H1 (cell line): ENCODE measurements at regions not wholly inside any gene's neighbourhood (a gene's known extent, or its start where the extent isn't known, plus 50 kb on each side); places are given as distances from the start of the nearest gene placed in this dataset.

Experiments used
- CTCF ChIA-PET: fragments of 300-600 bp; sonication (Branson Sonifier 250); formaldehyde crosslinking; loops from one replicate; lab custom pipeline; 2021; ENCODE audit not compliant: partially characterized antibody; lab: Charles Lee
- POLR2A ChIA-PET: fragments of 300-600 bp; sonication (Branson Sonifier 250); formaldehyde crosslinking; loops from one replicate; lab custom pipeline; 2021; ENCODE audit warnings: inconsistent platforms; ENCODE audit not compliant: partially characterized antibody; lab: Charles Lee
- DNase-seq, 2 experiments: peaks; one replicate each; pipeline versions ENCODE4 v3.0.0 to v3.0.0-alpha.2; 2010 to 2022; ENCODE audit warnings: low spot score in 2 of 2, low read depth in 1 of 2, mixed read lengths in 1 of 2
- FAIRE-seq: peaks from 2 replicates; lab custom pipeline; 2011; peaks lifted over from hg19 to GRCh38; lab: Jason Lieb, UNC
- H2AFZ ChIP-seq: 2 replicates; pipeline ENCODE4 v1.8.1; 2012; ENCODE audit warnings: low read length, inconsistent platforms
- H2AK5ac ChIP-seq: 2 replicates; pipeline ENCODE4 v1.6.1; 2013; ENCODE audit warnings: low read depth, low read length
- H2BK120ac ChIP-seq: replicated peaks from 2 replicates; pipeline ENCODE3; 2013; ENCODE audit warnings: low read depth, low read length, inconsistent platforms
- H2BK12ac ChIP-seq: 2 replicates; pipeline ENCODE4 v1.6.1; 2013; ENCODE audit warnings: low read depth, low read length
- H2BK15ac ChIP-seq: 2 replicates; pipeline ENCODE4 v1.6.1; 2013; ENCODE audit warnings: low read length
- H2BK20ac ChIP-seq: 2 replicates; pipeline ENCODE4 v1.6.1; 2013; ENCODE audit warnings: low read length
- H2BK5ac ChIP-seq: 2 replicates; pipeline ENCODE4 v1.6.1; 2013; ENCODE audit warnings: low read depth, low read length
- H3K14ac ChIP-seq: 2 replicates; pipeline ENCODE4 v1.6.1; 2013; ENCODE audit warnings: inconsistent platforms; ENCODE audit not compliant: insufficient read length
- H3K18ac ChIP-seq: 2 replicates; pipeline ENCODE4 v1.6.1; 2013; ENCODE audit warnings: low read length; ENCODE audit errors: extremely low read depth
- H3K23ac ChIP-seq: 2 replicates; pipeline ENCODE4 v1.6.1; 2013; ENCODE audit warnings: inconsistent platforms; ENCODE audit not compliant: insufficient read length
- H3K23me2 ChIP-seq: 2 replicates; pipeline ENCODE4 v1.6.1; 2013; ENCODE audit warnings: low read depth, low read length
- H3K27ac ChIP-seq: 2 replicates; pipeline ENCODE4 v1.6.1; 2011; ENCODE audit warnings: low read depth, low read length, inconsistent platforms
- H3K27me3 ChIP-seq, 4 experiments: replicated peaks in 1 of 4; 1 replicate in 1 of 4; 2 replicates in 3 of 4; pipeline versions ENCODE4 v1.6.1 to v1.8.1; 2011 to 2013; ENCODE audit warnings: low read length in 3 of 4, mild to moderate bottlenecking in 3 of 4, inconsistent platforms in 2 of 4, mixed read lengths in 2 of 4, moderate library complexity in 1 of 4; ENCODE audit not compliant: control insufficient read depth in 3 of 4, insufficient read depth in 3 of 4; ENCODE audit errors: extremely low read depth in 1 of 4
- H3K36me3 ChIP-seq, 4 experiments: 2 replicates each; pipeline versions ENCODE4 v1.6.1 to v1.8.1; 2011 to 2013; ENCODE audit warnings: mild to moderate bottlenecking in 4 of 4, low read length in 3 of 4, moderate library complexity in 2 of 4, control low read depth in 1 of 4, inconsistent platforms in 1 of 4; ENCODE audit not compliant: insufficient read depth in 4 of 4, control insufficient read depth in 2 of 4
- H3K4ac ChIP-seq: replicated peaks from 2 replicates; pipeline ENCODE3; 2013; ENCODE audit warnings: low read length, low read depth, mixed read lengths, inconsistent platforms; ENCODE audit not compliant: insufficient read length
- H3K4me1 ChIP-seq, 4 experiments: replicated peaks in 1 of 4; 1 replicate in 1 of 4; 2 replicates in 3 of 4; pipeline versions ENCODE4 v1.6.1 to v1.8.1; 2011 to 2013; ENCODE audit warnings: low read length in 3 of 4, inconsistent platforms in 2 of 4, mixed read lengths in 1 of 4; ENCODE audit not compliant: insufficient read depth in 4 of 4, control insufficient read depth in 3 of 4
- H3K4me2 ChIP-seq, 2 experiments: 2 replicates each; pipeline versions ENCODE4 v1.6.1 to v1.8.1; 2011 to 2013; ENCODE audit warnings: low read depth in 2 of 2, low read length in 2 of 2, control low read depth in 1 of 2, inconsistent platforms in 1 of 2, mild to moderate bottlenecking in 1 of 2; ENCODE audit not compliant: insufficient read depth in 1 of 2
- H3K4me3 ChIP-seq, 4 experiments: fragments of 200-600, 300-600 bp in 1 of 4; sonication (generic), shearing (Covaris generic), sonication (Bioruptor Twin) in 1 of 4; 2 replicates each; pipeline versions ENCODE4 v1.5.1 to v1.8.1; 2011 to 2016; ENCODE audit warnings: low read length in 4 of 4, low read depth in 3 of 4, control low read depth in 2 of 4, inconsistent platforms in 2 of 4, mild to moderate bottlenecking in 2 of 4, mixed read lengths in 1 of 4, moderate library complexity in 1 of 4; ENCODE audit not compliant: insufficient read depth in 2 of 4; ENCODE audit errors: extremely low read depth in 1 of 4
- H3K56ac ChIP-seq: replicated peaks from 2 replicates; pipeline ENCODE3; 2013; ENCODE audit warnings: low read depth, mild to moderate bottlenecking, mixed read lengths, low read length, inconsistent platforms; ENCODE audit not compliant: insufficient read length
- H3K79me1 ChIP-seq: 2 replicates; pipeline ENCODE4 v1.6.1; 2013; ENCODE audit warnings: low read depth, low read length, control low read depth
- H3K79me2 ChIP-seq, 2 experiments: 2 replicates each; pipeline versions ENCODE4 v1.6.1 to v1.8.1; 2012 to 2013; ENCODE audit warnings: low read length in 2 of 2, mild to moderate bottlenecking in 2 of 2, inconsistent platforms in 1 of 2; ENCODE audit not compliant: insufficient read depth in 2 of 2, control insufficient read depth in 1 of 2
- H3K9ac ChIP-seq, 4 experiments: replicated peaks in 1 of 4; 1 replicate in 1 of 4; 2 replicates in 3 of 4; pipeline versions ENCODE4 v1.6.1 to v1.8.1; 2011 to 2013; ENCODE audit warnings: low read depth in 3 of 4, low read length in 3 of 4, control low read depth in 2 of 4, mild to moderate bottlenecking in 2 of 4, moderate library complexity in 2 of 4, inconsistent platforms in 1 of 4; ENCODE audit errors: extremely low read depth in 1 of 4
- H3K9me3 ChIP-seq, 2 experiments: 2 replicates each; pipeline versions ENCODE4 v1.6.1 to v1.8.1; 2012 to 2013; ENCODE audit warnings: mild to moderate bottlenecking in 2 of 2, moderate library complexity in 2 of 2, control low read depth in 1 of 2, inconsistent platforms in 1 of 2, low read depth in 1 of 2, low read length in 1 of 2, mixed read lengths in 1 of 2; ENCODE audit not compliant: insufficient read depth in 2 of 2
- H4K20me1 ChIP-seq, 2 experiments: replicated peaks in 1 of 2; 2 replicates each; pipeline versions ENCODE3 to v1.8.1; 2011 to 2013; ENCODE audit warnings: inconsistent platforms in 2 of 2, low read length in 2 of 2, mild to moderate bottlenecking in 1 of 2; ENCODE audit not compliant: insufficient read depth in 2 of 2, control insufficient read depth in 1 of 2
- H4K5ac ChIP-seq: 2 replicates; pipeline ENCODE4 v1.6.1; 2013; ENCODE audit warnings: low read length, low read depth, mixed read lengths, inconsistent platforms; ENCODE audit not compliant: insufficient read length
- H4K8ac ChIP-seq: 2 replicates; pipeline ENCODE4 v1.8.0; 2013; ENCODE audit warnings: mild to moderate bottlenecking, moderate library complexity, low read length, inconsistent platforms; ENCODE audit not compliant: insufficient read depth; ENCODE audit errors: extremely low read depth
- H4K91ac ChIP-seq: replicated peaks from 2 replicates; pipeline ENCODE3; 2013; ENCODE audit warnings: low read length, mixed read lengths, inconsistent platforms; ENCODE audit not compliant: insufficient read length
- CHD1 ChIP-seq: IDR thresholded peaks from 2 replicates; pipeline ENCODE4 v1.6.1; 2012; ENCODE audit warnings: low read depth, low read length, improper control_type of control experiment
- EP300 ChIP-seq, 2 experiments: IDR thresholded peaks; 1 replicate in 1 of 2; 2 replicates in 1 of 2; pipeline ENCODE4 v1.6.1; 2011 to 2012; ENCODE audit warnings: low read depth in 2 of 2, low read length in 2 of 2, mild to moderate bottlenecking in 2 of 2, borderline replicate concordance in 1 of 2, inconsistent platforms in 1 of 2, moderate library complexity in 1 of 2
- MAX ChIP-seq: IDR thresholded peaks from 2 replicates; pipeline ENCODE4 v1.6.1; 2012; ENCODE audit warnings: inconsistent platforms
- POLR2A ChIP-seq, 2 experiments: IDR thresholded peaks; 1 replicate in 1 of 2; 2 replicates in 1 of 2; pipeline ENCODE4 v1.6.1; 2011; ENCODE audit warnings: low read depth in 2 of 2, low read length in 2 of 2, mild to moderate bottlenecking in 2 of 2; ENCODE audit errors: control extremely low read depth in 1 of 2
- SAP30 ChIP-seq: fragments of 300-600 bp; sonication (generic); IDR thresholded peaks from 2 replicates; pipeline ENCODE4 v1.7.1; 2012; ENCODE audit warnings: low read length, moderate library complexity, mild to moderate bottlenecking, inconsistent platforms; ENCODE audit not compliant: insufficient read depth, insufficient replicate concordance
- SRF ChIP-seq: IDR thresholded peaks from 2 replicates; pipeline ENCODE4 v1.6.1; 2011; ENCODE audit warnings: mild to moderate bottlenecking, low read depth, low read length, moderate library complexity
- WGBS, 2 experiments: shearing (Covaris generic) in 1 of 2; methylation state at CpG; one replicate each; pipeline versions ENCODE4 v1.1.6 to v1.1.7; 2013 to 2015; ENCODE audit warnings: low lambda C conversion rate in 2 of 2, mixed read lengths in 2 of 2, inconsistent platforms in 1 of 2, low coverage in 1 of 2, missing lambda C conversion rate in 1 of 2; ENCODE audit not compliant: insufficient replicate concordance in 2 of 2, insufficient coverage in 1 of 2, insufficient read length in 1 of 2; ENCODE audit errors: extremely low coverage in 1 of 2, missing lambda C conversion rate in 1 of 2; 5-methylcytosine and 5-hydroxymethylcytosine counted together

DNA sequence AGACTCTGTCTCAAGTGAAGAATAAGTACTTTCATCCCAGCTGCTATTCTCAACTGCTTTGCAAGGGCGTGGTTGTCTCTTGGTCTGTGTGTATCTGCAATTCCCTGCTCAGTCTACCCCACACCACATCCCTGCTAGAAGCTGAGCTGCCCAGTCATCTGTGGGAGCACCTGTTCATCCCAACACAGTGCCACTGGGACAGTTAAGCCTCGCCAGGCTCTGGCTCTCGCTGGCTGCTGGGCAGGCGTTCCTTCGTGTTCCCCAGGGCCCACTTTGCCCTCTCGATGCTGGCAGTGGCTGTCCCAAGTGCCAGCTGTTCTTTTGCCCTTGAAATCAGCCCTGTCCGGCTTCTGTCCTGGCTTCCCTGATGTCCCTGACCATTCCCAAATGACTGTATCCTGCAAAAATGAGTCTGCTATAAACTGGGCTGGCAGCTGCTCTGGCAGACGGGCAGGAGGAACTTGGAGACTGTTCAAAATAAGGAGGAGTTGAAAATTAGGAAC lies 91.6 kb upstream of the KLHL25 start:
- Histone ChIP-seq H4K91ac (no peak overlapping the region), H3K56ac (no peak overlapping the region), H3K23ac (no peak overlapping the region), H3K79me1 (no peaks in the 10 kb centered on the region), H3K9me3 (no peaks in the 10 kb centered on the region), H3K4me3 (no peak overlapping the region), H2AK5ac (no peak overlapping the region), H2BK5ac (no peak overlapping the region), H3K27ac (no peak overlapping the region), H3K4ac (no peak overlapping the region), H3K4me1 (peaks cover 0 to 4% (median 1%) of the 10 kb centered on the region in 4 experiments; a peak in 2 of 7 replicates), H3K23me2 (no peaks in the 10 kb centered on the region), H2BK20ac (no peak overlapping the region), H3K4me2 (no peak overlapping the region), H2BK120ac (no peak overlapping the region), H4K8ac (0 out of 2 replicates have a peak overlapping the region, but pooled peaks have one; percentile 30), H3K27me3 (no peaks in the 10 kb centered on the region)
- POLR2A ChIA-PET = no interaction called here
- 90% methylated on average over 8 of the region's 8 CpGs; no CpG with 5 or more reads in 1 of the 2 experiments for WGBS, 2 experiments
- no peak for FAIRE-seq
- CTCF ChIA-PET = interaction anchor here (1.3 to 2.1 kb wide), 3 partner anchors 11 to 21 kb away, joined by 4 to 6 read pairs (median 5); no protein-coding TSS in a partner anchor
- no peak for TF ChIP-seq SRF
- no peak for TF ChIP-seq CHD1
- TF ChIP-seq EP300 (IDR thresholded peaks at IDR 0.05; ENCODE audit: borderline replicate concordance in 1 of 2, low read depth in 2 of 2, low read length in 2 of 2) = no peak
- TF ChIP-seq SAP30 = no peak
- no peak for TF ChIP-seq MAX
- no peak for TF ChIP-seq POLR2A (IDR thresholded peaks at IDR 0.05; ENCODE audit: control extremely low read depth in 1 of 2, low read depth in 2 of 2, low read length in 2 of 2)
- TF ChIP-seq, all 59 proteins: peak for 0
- DNase-seq = no peak
- H3K36me3 ChIP-seq = no peaks in the 10 kb centered on the region
- no peak overlapping the region for H2BK15ac ChIP-seq
- H2BK12ac ChIP-seq = no peak overlapping the region
- H4K5ac ChIP-seq = no peak overlapping the region
- no peaks in the 10 kb centered on the region for H4K20me1 ChIP-seq
- no peak overlapping the region for H2AFZ ChIP-seq
- no peak overlapping the region for H3K18ac ChIP-seq
- H3K9ac ChIP-seq = no peak overlapping the region
- H3K14ac ChIP-seq = no peak overlapping the region
- H3K79me2 ChIP-seq = no peaks in the 10 kb centered on the region
